NCI-H2227 treated with DMSO at 0.1 percent for 48 hours (cell line): ENCODE measurements at regions not wholly inside any gene's neighbourhood (a gene's known extent, or its start where the extent isn't known, plus 50 kb on each side); places are given as distances from the start of the nearest gene placed in this dataset.
"Not testable (repeated sequence)": the region's sequence is repeated elsewhere in the genome, so short reads cannot be mapped to it uniquely, and the experiment has no call there.

ENCODE experiments used
- DNase-seq: peaks from one replicate; lab custom pipeline; 2025; lab: John Stamatoyannopoulos, UW

DNA sequence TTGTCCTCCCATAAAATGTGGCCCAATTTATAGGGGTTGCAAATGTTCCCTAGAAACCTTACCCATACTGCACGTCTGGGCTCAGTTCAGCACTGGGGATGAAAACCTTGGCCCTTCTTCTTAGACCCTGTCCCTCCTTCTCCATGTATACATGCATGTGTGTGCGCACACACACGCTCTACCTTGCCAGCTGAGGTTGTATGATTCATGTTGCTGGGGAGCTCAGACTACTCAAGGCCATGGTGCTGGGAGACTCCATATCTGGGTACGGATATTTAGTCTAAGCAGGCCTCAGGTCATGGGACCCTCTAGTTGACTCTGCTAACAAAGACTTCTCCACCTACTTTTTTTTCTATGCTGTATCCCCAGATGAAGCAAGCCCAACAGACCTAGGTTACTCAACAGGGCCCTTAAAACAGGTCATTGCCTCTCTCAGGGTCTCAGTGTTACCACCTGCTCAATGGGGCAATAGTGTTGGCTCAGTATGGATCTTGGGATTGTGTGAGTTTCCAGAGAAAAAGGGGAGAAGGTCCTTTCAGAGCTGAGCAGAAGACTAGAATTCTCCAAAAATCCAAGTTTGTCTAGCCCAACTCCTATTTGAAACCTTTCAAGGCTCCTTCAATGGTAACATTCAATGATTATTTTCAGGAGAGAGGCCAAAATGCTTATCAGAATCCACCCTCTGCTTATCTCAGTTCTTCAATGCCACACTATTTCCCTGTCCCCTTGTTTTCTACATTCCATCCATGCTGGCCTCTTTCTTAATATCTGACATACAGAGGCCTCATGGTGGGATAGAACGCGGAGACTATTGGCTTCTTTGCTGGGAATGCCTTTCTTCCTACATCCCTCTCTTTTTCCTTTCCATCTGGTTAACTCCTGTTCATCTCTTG is 123.6 kb upstream of the PITX1 start:
- no peak for DNase-seq

DNA sequence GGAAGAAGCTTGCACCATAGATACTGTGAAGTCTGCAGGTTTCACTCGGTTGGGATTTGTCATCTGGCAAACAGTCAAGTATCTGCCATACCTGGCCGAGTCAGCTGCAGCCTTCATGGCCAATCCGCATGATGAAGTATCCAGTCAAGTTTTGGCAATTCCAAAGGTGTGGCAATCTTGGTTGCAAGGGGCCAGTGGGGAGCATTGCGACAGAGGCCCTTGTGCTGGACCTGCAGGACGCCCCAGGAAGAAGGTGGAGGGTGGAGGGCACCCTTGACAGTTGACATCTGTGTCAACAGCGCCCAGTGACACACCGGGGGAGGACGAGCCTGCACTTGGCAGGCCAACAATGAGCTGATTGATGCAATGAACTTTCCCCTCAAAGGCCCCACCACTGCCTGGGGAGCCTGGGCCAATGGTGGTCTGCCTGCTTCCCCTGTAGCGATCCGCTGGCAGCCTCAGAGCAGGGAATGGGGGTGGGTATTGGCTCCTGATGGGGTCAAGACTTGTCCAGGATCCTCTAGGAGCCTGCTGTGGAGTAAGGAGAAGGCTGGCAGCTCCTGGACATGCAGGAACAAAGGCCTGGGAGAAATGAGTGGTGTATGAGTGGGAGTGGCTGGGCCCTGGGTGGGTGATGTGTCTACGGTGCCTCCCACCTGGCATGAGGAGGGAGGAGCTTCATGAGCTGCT is 122.8 kb upstream of the PITX1 start:
- no peak for DNase-seq

DNA sequence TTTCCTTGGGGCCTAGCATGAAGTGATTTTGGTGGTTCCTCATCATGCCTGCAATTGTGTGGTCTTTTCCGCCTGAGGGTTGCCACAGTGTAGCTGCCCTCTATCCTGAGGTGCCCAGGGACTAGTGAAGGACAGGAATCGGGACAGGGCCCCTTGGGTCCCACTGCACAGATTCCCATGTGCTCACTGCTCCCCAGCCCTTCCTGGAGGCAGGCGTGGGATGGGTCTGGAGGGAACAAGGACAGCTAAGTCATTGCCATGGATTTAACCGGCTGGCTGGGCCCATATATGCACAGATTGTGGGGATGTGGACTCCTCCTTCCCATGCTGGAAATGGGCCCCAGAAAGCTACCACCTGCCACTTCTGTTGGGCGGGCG is 122.3 kb upstream of the PITX1 start:
- DNase-seq: no peak

DNA sequence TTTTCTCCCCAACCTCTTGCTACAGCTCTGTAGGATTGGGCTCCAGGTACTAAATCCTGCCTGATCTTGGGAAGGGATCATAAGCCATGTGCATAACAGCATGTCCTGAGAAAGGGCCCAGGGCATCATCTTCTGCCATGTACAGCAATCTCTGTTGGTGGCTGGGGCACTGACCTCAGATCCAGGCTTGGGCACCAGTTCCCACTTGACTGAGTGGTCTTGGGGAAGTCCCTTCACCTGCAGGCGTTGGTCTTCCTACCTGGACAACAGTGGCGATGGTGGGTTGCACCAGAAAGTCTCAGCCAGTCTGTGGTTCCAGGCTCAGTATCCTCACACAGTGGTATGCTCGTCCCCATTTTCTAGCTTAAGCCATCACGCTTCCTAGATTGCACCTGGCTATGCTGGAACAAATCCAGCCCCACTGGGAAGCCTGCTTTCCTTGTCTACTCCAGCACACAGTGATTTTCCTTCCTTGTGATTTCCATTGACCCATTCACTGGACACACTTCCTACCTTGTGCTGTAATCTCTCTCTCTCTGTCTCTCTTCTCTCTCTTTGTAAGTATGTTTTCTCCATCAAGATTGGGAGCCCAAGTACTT is 121.7 kb upstream of the PITX1 start:
- no peak for DNase-seq

DNA sequence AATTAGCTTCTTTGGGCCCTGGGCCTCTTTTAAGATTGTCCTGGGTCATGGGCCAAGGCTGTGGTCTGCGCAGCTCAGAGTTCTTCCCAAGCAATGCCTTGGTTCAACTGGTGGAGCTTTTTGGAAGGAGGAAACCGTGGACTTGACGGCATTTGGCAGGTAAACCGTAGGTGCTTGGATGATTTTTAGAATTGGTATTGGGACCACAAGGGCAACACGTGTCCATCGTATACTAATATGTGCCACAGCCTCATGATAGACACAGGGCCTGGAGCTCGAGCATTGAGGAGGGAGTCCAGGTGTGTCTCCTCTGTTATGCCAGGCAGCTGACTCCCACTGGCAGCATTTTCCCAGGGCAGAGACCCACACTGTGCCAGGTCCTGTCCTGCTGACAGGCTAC is 120.9 kb upstream of the PITX1 start:
- no peak for DNase-seq

DNA sequence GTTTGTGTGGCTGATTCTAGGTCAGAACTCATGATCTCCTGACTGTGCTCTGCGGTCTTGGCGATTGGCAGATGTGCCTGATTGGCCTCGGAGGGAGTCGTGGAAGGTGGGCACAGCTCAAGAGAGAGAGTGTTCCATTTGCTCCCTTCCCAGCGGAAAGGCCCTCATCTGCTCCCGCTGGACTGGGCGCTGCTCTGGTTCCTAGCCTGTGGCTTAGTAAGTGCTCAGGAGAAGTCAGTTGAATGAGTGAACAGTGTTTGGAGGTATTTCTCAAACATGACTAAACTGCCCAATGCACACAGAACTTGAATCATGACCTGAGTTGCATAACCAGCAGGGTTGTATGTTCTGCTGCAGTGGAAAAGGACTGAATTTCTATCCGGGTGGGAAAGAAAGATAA is 120.2 kb upstream of the PITX1 start:
- DNase-seq: no peak

DNA sequence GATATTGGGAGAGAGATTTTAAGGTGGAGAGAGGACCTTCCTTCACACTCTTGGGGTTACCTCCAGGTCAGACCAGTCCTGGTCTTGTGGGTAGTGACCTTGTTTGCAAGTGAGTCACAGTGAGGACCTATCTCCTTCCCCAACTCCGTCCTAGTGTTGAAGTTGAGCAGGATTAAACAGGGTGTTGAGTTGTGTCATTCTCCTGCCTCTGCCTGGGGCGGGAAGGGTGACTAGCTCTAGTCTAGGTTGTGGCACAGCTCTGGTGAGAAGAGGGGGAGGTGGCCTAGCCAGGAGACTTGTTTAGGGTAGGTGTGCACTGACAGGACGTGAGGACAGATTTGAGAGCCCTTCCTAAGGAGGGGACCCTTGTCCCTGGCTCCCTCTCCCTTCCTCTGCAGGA is 119.6 kb upstream of the PITX1 start:
- DNase-seq: no peak

DNA sequence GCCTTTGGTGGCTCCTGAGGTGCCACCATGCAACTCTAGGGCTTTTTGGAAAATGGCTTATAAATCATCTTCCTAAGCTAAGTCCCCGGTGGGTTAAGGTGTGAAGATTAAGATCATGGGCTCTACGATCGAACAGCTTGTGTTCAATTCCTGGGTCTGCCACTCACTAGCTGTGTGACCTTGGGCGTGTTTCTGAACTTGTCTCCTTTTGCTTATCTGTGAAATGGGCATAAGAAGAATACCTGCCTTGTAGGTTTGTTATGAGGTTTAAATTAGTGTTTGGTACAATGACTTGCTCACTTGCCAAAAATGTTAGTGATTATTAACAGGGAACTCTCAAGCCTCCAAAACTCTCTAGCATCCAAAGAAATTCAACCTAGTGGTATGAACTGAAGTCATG is 119.2 kb upstream of the PITX1 start:
- DNase-seq: no peak

DNA sequence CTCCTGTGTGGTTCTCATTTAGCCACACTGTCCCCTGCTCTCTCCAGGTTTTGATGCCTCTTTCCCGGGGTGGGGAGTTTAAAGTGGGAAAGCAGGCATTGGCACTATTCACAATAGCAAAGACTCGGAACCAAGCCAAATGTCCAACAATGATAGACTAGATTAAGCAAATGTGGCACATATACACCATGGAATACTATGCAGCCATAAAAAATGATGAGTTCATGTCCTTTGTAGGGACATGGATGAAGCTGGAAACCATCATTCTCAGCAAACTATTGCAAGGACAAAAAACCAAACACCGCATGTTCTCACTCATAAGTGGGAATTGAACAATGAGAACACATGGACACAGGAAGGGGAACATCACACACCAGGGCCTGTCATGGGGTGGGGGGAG is 117.6 kb upstream of the PITX1 start:
- DNase-seq: not testable (repeated sequence)

DNA sequence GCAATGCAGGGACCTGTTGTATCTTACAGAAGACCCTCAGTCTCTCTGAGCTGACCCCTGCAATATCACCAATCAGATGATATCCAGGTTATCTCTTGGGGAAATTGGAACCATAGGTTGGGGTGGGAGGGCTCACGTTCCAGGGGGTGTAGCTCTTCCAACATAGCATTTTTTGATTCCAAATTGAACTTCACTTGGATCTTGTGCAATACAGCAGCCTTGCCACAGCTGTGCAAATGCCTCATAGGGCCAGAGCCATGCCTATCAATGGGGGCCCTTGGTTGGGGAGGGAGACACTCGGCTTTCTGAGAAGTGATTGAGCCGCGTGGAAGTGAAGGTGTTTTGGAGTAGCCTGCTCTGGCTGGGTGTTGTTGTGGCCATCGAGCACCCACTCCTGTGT is 117.2 kb upstream of the PITX1 start:
- DNase-seq: no peak

DNA sequence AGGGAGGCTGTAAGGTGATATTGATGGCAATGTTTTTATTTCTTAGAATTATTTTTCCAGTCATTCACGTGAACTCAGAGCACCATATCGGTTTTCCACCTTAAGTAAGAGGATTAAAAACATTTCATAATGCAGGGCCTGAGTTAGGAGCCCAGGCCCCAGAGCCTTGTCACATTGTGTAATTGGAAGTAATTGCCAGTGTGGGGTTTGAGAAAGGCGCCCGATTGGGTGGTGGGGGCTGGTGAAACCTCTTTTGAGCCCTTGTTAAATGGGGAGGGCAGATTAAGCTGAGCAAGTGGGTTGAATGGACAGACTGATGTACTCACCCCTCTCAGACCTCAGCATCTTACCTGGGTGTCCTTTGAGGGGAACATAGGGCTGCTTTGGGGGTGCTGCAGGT is 116.7 kb upstream of the PITX1 start:
- no peak for DNase-seq

DNA sequence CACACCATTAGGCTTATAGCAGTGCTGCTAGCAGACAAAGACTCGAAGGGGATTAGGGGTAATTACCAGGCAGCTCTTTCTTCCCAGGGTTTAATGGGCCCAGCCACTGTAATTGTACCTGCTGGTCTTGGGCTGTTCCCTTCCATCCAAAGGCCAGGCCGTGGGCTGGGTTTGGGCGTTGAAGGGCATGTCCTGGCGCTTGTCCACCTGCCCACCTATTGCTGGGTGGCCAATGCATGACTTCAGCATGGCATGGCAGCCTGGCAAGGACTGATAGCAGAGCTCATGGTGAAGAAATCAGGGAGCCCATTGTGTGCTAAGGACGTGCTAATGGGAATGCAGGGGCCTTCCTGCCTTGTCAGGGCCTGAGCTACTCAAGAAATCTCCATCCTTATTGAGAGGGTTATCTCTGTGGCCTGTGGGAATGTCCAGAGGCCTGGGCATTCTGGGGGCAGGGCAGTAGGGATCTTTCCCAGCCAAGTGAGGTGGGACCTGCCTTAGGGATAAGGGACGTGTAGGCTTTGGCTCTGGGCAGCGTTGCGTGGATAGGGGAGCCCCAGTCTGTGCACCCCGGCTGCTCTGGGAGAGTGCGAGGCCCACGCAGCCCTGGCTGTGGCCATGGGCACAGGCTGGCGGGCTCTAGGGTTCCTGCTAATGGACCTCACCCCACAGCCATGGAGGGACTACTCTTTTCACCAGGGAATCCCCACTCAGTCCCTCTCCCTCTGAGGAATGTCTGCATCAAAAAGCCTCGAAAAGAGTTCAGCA is 116.1 kb upstream of the PITX1 start:
- DNase-seq: peak; percentile 79

DNA sequence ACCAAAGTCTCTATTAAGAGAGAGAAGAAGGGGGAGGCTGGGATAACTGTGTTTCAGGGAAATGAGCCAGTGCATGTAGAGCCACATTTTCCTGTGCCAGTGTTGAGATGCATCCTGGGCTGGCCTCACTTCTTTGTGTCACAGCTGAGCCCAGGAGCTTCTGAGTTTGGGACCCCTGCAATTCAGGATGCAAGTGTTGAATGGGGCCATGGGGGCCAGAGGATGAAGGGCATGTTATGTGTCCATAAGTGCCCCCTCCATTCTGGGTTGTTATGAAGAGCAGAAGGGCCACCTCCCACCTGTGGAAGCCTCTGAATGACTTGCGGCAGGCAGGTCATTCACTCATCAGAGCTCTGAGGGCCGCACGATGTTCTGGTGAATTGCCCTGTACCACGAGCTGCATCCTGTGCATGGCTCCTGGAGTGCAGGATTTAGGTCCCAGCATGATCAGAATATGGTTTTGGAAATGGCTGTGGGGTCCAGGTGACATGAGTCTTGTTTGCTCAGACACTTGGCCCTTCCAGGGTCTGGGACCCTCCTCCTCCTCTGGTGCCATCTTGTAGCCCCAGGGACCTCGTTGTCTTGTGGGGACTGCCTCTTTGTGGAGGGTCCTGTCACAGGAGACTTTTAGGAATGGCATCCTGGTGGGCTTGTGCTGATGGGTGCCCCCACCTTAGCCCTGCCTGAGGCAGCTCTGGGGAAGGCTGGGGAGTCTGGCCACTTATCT is 115.4 kb upstream of the PITX1 start:
- no peak for DNase-seq

DNA sequence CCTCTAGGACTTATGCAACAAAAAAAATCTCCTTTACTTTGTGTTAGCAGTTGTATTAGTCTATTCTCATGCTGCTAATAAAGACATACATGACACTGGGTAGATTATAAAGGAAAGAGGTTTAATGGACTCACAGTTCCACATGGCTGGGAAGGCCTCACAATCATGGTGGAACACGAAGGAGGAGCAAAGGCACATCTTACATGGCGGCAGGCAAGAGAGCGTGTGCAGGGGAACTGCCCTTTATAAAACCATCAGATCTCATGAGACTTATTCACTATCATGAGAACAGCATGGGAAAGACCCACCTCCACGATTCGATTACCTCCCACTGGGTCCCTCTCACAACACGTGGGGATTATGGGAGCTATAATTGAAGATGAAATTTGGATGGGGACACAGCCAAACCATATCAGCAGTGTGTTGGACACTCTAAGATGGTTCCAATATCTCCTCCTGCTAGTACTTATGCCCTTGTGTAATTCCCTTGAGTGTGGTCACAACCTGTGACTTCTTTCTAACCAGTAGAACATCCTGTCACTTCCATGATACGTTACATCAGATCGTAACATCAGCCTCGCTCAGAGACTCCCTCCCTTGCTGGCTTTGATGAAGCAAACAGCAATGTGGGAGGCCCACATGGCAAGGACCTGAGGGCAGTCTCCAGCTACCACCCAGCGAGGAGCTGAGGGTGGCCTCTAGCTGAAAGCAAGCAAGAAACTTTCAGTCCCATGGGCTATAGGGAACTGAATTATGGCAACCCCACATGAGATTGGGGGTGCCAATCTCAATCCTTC is 113.5 kb upstream of the PITX1 start:
- no peak for DNase-seq

DNA sequence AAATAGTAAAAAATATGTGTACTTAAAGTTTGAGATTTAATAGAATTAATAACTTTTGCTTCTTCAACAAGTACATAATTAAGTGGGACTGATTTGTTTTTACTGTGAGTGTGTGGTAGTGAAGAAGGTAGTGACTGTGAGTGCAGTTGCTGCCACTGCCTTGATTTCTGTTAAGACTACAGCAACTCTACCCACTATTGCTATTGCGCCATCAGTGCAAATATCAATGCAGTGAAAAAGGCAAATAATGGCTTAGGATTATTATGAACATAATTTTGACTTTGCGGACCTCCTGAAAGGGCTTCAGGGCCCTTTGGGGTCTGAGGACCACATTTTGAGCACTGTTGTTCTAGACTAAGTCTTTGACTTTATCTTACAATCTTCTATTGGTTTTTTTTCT is 112.0 kb upstream of the PITX1 start:
- DNase-seq: no peak

DNA sequence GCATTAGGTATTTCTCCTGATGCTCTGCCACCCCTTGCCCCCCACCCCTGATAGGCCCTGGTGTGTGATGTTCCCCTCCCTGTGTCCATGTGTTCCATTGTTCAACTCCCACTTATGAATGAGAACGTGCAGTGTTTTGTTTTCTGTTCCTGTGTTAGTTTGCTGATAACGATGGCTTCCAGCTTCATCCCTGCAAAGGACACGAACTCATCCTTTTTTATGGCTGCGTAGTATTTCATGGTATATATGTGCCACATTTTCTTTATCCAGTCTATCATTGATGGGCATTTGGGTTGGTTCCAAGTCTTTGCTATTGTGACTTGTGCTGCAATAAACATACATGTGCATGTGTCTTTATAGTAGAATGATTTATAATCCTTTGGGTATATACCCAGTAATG is 109.7 kb upstream of the PITX1 start:
- DNase-seq: not testable (repeated sequence)

DNA sequence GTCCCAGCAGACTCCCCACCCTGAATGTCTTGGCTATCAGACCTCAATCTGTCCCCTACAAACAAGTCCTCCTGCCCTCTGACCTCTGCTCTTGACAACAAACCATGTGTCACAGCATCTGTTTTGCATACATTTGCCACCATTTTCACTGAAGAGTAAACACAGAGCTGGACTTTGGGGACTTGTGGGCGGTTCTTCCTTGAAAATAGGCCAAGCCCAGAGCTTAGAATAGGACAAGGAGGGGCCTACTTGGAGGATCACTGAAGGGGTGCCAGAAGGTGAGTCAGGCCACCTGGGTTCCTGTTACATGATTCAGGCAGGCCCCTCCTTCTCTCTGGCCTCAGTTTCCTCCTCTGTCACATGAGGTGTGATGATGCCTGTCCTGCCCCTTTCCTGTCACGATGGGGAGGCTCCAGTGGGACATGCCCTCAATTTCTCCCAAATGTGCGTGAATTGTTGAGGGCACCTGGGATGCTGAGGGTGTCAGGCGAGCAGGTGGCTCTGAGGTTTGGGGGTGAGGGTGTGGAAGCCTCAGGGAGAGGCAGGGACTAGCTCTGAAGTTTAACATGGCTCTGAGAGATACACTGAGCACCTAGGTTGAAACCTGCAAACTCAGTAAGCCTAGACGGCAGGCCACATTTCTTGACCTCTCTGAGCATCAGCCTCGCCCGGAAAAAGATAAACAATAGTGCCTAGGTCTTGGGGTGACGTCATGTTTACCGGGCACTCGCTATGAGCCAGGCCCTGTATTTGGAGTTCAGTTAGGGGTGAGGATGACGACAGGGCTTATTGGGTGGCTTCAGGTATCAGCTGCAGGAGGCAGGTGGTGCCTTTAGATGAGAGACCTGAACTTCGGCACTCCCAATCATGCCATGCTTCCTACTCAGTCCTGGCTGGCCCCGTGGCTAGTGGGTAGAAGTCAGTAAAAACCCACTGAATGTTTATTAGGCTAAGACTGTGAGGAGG is 107.6 kb upstream of the PITX1 start:
- no peak for DNase-seq

DNA sequence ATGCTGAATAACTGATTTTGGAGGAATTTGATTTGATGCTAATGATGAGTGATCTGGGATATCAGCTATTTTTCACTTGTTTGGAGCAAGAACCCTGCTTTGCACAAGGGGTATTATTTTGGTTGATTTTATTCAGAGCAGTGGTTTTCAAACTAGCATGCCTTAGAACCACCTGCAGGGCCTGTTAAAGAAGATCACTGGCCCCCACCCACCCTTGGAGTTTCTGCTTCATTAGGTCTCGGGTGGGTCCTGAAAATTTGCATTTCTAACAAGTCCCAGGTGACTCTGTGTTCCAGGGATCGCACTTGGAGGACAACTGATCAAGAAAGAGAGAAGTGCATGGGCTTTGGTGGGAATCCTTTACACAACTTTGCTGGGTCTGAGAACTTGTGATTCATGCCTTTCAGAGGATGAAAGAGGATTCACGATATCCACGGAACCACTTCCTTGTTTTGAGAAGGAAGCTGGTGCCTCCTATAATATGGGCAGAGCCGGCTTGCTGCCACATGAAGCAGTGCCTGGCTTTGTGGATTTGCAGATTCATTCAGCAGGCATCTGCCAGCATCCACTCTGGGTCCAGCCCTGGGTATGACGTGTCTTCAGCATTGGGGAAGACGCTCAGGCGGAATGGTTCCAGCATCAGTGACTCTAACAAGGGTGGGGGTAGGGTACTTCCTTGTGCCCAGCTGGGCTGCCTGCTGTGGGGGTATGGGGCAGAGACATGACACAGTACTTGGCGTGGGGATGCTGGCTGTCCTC is 106.6 kb upstream of the PITX1 start:
- no peak for DNase-seq
